NT2/D1 (cell line): ENCODE measurements at regions not wholly inside any gene's neighbourhood (a gene's known extent, or its start where the extent isn't known, plus 50 kb on each side); places are given as distances from the start of the nearest gene placed in this dataset.

Source experiments
- DNase-seq: peaks from one replicate; pipeline ENCODE4 v3.0.0-alpha.2; 2011; ENCODE audit warnings: low read depth, low spot score
- H3K27me3 ChIP-seq: 2 replicates; pipeline ENCODE4 v1.6.0; 2011; ENCODE audit warnings: mild to moderate bottlenecking; ENCODE audit not compliant: insufficient read length, insufficient read depth
- H3K36me3 ChIP-seq: 2 replicates; pipeline ENCODE4 v1.6.1; 2011; ENCODE audit warnings: mild to moderate bottlenecking, low read length, mixed read lengths; ENCODE audit not compliant: insufficient read depth, insufficient read length
- H3K4me1 ChIP-seq: 2 replicates; pipeline ENCODE4 v1.5.1; 2011; ENCODE audit not compliant: insufficient read depth, insufficient read length
- H3K4me3 ChIP-seq: 2 replicates; pipeline ENCODE4 v1.5.1; 2011; ENCODE audit warnings: low read depth; ENCODE audit not compliant: insufficient read length
- H3K9ac ChIP-seq: 2 replicates; pipeline ENCODE4 v1.6.0; 2011; ENCODE audit warnings: low read depth; ENCODE audit not compliant: insufficient read length
- H3K9me3 ChIP-seq: 2 replicates; pipeline ENCODE4 v1.5.1; 2011; ENCODE audit warnings: mild to moderate bottlenecking, low read length; ENCODE audit not compliant: insufficient read depth
- SUZ12 ChIP-seq: IDR thresholded peaks from 2 replicates; pipeline ENCODE4 v1.6.1; 2011; ENCODE audit not compliant: insufficient read length, insufficient read depth; ENCODE audit errors: extremely low read depth
- YY1 ChIP-seq: IDR thresholded peaks from 2 replicates; pipeline ENCODE4 v1.6.1; 2011; ENCODE audit not compliant: insufficient read length, insufficient read depth
- ZNF274 ChIP-seq: IDR thresholded peaks from 2 replicates; pipeline ENCODE4 v1.6.1; 2011; ENCODE audit warnings: mild to moderate bottlenecking, low read depth, low read length

DNA sequence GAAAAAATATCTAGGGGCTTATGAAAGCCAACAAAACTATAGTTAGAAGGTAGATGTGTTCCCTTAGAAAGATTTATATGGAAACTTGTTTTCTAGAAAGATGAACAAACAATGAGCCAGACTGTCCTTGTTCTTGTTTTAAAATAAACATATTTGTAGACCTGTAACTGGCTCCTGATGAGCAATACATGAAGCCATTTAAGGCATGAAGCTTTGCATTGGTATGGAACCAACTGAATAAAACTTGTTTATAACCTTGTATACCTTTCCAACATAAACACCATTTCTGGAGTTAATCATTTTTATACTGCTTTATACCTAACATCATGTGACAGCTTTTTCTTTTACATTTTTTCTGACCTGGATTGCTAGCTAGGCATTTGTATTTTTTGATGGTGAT, 247.8 kb downstream of the PRL start:
- H3K9me3 ChIP-seq: no peaks in the 10 kb centered on the region
- H3K36me3 ChIP-seq: no peaks in the 10 kb centered on the region
- TF ChIP-seq ZNF274 (no peak), SUZ12 (no peak), YY1 (no peak)
- no peaks in the 10 kb centered on the region for H3K27me3 ChIP-seq
- no peak overlapping the region for H3K9ac ChIP-seq
- no peak overlapping the region for H3K4me3 ChIP-seq
- DNase-seq: no peak
- no peaks in the 10 kb centered on the region for H3K4me1 ChIP-seq

DNA sequence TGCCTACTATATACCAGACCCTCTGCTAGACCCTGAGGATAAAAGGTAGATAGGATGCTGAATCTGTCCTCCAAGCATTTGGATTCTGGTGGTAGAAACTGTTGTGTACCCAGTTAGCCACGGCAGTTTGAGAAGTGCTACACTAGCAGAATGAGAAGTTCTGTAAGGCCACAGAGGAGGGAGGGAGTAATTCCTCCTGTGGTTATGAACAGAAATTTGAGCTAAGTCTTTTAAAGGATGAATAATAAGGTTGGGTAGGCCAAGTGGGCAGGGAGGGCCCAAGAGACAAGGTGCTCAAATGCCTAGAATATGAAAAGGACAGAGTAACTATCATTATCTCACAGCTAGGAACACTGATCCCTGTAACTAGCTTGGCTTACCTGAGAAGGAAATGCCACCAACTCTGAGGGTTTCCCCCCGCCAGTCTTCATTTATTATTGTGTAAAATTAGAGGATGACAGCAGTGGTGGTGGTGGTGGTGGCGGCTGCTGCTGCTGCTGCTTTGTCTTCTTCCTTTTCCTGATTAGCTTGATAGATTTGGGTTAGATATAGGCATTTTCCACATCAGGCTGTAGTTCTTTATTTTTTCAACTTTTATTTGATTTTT, 243.3 kb downstream of the PRL start:
- Histone ChIP-seq H3K36me3 (peaks cover 3% of the 10 kb centered on the region), H3K4me3 (no peak overlapping the region), H3K9ac (no peak overlapping the region), H3K4me1 (no peaks in the 10 kb centered on the region), H3K27me3 (no peaks in the 10 kb centered on the region), H3K9me3 (peaks cover 11% of the 10 kb centered on the region; the same call in 1 of the 2 replicates)
- TF ChIP-seq ZNF274 (no peak), YY1 (no peak), SUZ12 (no peak)
- DNase-seq: no peak

DNA sequence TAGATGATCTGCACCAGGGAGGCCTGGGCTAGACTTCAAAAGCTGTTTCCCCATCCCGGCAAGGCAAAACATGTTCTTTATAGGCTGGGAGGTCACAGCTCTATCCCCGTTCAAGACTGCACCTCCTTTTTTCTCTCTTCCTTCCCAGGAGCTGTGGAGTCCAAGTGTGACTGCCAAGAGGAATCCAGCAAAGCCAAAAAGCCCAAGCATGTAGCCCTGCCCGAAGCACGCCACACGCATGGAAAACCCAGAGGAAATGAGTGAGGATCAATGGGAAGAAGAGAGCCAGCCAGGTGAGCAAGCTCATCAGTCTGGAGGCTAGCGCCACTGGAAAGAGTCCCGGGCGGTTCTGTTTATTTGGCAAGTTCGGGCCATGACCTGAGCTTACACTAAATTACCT, 240.4 kb downstream of the PRL start:
- H3K27me3 ChIP-seq: no peaks in the 10 kb centered on the region
- peaks cover 3% of the 10 kb centered on the region for H3K36me3 ChIP-seq
- no peaks in the 10 kb centered on the region for H3K4me1 ChIP-seq
- H3K9me3 ChIP-seq: peaks cover 11% of the 10 kb centered on the region; the same call in 1 of the 2 replicates
- no peak for DNase-seq
- H3K9ac ChIP-seq: no peak overlapping the region
- no peak for TF ChIP-seq ZNF274
- no peak for TF ChIP-seq SUZ12
- no peak overlapping the region for H3K4me3 ChIP-seq

DNA sequence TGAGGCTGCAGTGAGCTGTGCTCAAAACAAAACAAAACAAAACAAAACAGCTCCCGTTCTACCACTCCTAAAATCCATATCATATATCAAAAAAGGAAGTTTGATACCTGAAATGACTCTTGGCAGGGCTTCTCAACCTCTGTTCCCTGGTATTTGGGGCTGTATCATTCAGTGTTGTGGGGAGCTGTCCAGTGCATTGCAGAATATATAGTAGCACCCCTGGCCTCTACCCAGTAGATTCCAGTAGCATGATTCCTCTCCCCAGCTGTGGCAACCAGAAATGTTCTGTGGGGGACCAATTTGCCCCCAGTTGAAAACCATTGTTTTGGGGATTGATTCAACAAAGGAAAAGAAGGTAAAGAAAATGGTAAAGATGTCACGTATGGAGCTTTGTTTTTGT, 238.9 kb downstream of the PRL start:
- TF ChIP-seq YY1 (no peak), ZNF274 (no peak), SUZ12 (no peak)
- no peaks in the 10 kb centered on the region for H3K27me3 ChIP-seq
- no peak for DNase-seq
- H3K4me3 ChIP-seq: no peak overlapping the region
- no peak overlapping the region for H3K9ac ChIP-seq
- peaks cover 5% of the 10 kb centered on the region for H3K36me3 ChIP-seq
- H3K9me3 ChIP-seq: peaks cover 11% of the 10 kb centered on the region; the same call in 1 of the 2 replicates
- H3K4me1 ChIP-seq: no peaks in the 10 kb centered on the region

DNA sequence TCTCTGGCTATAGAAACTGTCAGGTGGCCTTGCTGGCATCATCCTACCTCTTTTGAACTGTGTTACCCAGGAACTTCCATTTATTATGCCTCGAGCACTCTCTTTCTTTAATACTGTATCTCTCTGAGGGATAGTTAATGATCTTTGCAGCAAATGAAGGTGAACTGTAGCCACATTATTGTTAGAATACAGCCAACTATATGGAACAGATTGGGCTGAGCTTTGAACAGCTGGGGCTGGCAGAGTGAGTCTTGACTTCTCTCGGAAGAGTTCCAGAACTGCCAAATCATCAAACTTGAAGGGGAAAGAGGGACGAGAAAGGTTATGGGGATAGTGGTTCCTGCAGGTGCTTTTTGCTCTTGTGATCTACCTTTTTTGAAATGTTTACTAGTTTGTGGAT, 237.7 kb downstream of the PRL start:
- Histone ChIP-seq H3K9ac (no peak overlapping the region), H3K9me3 (peaks cover 11% of the 10 kb centered on the region; the same call in 1 of the 2 replicates), H3K27me3 (no peaks in the 10 kb centered on the region), H3K4me3 (no peak overlapping the region), H3K36me3 (peaks cover 8% of the 10 kb centered on the region), H3K4me1 (no peaks in the 10 kb centered on the region)
- no peak for TF ChIP-seq ZNF274
- no peak for TF ChIP-seq YY1
- no peak for TF ChIP-seq SUZ12
- DNase-seq: no peak

DNA sequence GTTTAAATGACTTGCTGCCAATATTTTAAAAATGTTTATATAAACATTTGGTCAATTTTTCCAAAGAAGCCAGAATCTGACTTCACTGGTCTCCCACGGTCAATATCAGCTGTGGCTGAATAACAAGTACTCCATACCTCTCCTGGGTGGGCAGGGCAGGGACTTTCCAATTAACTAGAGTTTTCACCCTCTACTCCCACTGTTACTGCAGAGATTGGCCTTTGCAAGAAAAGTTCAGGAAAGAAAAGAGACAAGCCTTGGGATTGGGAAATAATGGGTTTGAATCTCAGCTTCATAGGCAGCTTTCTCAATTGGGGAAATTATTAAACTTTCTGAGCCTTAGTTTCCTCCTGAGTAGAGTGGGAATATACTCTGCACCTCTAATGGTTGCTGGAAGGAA, 236.9 kb downstream of the PRL start:
- peaks cover 8% of the 10 kb centered on the region for H3K36me3 ChIP-seq
- H3K27me3 ChIP-seq: no peaks in the 10 kb centered on the region
- no peak for TF ChIP-seq YY1
- no peak for TF ChIP-seq ZNF274
- TF ChIP-seq SUZ12: no peak
- peaks cover 11% of the 10 kb centered on the region; the same call in 1 of the 2 replicates for H3K9me3 ChIP-seq
- DNase-seq: no peak
- no peaks in the 10 kb centered on the region for H3K4me1 ChIP-seq
- H3K4me3 ChIP-seq: no peak overlapping the region
- H3K9ac ChIP-seq: no peak overlapping the region

DNA sequence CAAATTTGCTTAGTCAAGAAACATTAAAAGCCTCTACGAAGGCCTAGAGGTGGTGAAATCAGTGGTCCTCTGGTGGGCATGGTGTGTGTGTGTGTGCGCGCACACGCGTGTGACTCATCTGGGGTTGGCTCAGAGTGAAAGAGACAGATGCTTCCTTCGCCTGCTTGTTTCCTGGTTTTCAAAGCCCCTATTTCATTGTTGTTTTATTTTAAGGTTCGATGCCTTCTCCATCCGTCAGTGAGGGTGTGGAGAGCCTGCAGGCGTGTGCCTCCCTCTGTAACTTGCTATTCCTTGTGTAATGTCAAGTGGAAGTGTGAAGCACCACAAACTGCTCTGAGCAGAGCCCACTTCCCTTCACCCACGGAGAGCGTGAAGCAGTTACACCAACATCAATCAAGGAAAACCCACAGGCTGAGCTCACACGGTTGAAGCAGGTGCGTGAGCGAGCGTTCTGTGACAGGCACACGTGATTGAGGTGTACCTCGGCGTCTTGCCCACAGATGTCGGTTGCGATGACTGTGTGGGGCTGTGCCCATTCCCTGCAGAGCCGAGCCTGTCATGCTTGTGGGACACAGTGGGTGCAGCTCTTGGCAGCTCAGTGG, 233.9 kb downstream of the PRL start:
- TF ChIP-seq YY1 (no peak), SUZ12 (no peak), ZNF274 (no peak)
- no peaks in the 10 kb centered on the region for H3K27me3 ChIP-seq
- H3K36me3 ChIP-seq: peaks cover 4% of the 10 kb centered on the region
- no peak overlapping the region for H3K9ac ChIP-seq
- H3K4me1 ChIP-seq: no peaks in the 10 kb centered on the region
- DNase-seq: no peak
- H3K4me3 ChIP-seq: no peak overlapping the region
- no peaks in the 10 kb centered on the region for H3K9me3 ChIP-seq
